Coronary artery (tissue), 2 donors: ENCODE measurements at regions not wholly inside any gene's neighbourhood (a gene's known extent, or its start where the extent isn't known, plus 50 kb on each side); places are given as distances from the start of the nearest gene placed in this dataset.

Source experiments
- DNase-seq: peaks from one replicate; pipeline ENCODE4 v3.0.0-alpha.2; 2017; ENCODE audit warnings: low spot score
- H3K27ac ChIP-seq, 2 donors: fragments of 200-600 bp; sonication (generic); one replicate each; pipeline ENCODE4 v1.5.1; 2016 to 2019
- H3K4me3 ChIP-seq: fragments of 200-600 bp; sonication (generic); 2 replicates; pipeline ENCODE4 v1.5.1; 2016; ENCODE audit warnings: mild to moderate bottlenecking, moderate library complexity
- CTCF ChIP-seq: fragments of 200-600 bp; sonication (generic); IDR thresholded peaks from one replicate; pipeline ENCODE4 v1.5.1; 2019; ENCODE audit warnings: antibody characterized with exemption

- no peak overlapping the region for H3K27ac ChIP-seq
- H3K4me3 ChIP-seq, result no peak overlapping the region
- no peak for TF ChIP-seq CTCF
- no peak for DNase-seq
Measured at GRCh38 chr4:159900562-159900961, 797.7 kb downstream of the RAPGEF2 start.

- DNase-seq, result no peak
- H3K27ac ChIP-seq, result no peak overlapping the region
- no peak for TF ChIP-seq CTCF
- no peak overlapping the region for H3K4me3 ChIP-seq
Measured at GRCh38 chr4:159902648-159903047, 799.8 kb downstream of the RAPGEF2 start.

GRCh38 chr4:159904906-159905305 lies 802.0 kb downstream of the RAPGEF2 start:
- DNase-seq, result no peak
- TF ChIP-seq CTCF, result no peak
- H3K27ac ChIP-seq, result no peak overlapping the region
- no peak overlapping the region for H3K4me3 ChIP-seq

- no peak for TF ChIP-seq CTCF
- no peak overlapping the region for H3K4me3 ChIP-seq
- no peak overlapping the region for H3K27ac ChIP-seq
- DNase-seq, result no peak
Measured at GRCh38 chr4:159906051-159906450, 803.2 kb downstream of the RAPGEF2 start.

GRCh38 chr4:159906517-159906916 lies 803.6 kb downstream of the RAPGEF2 start:
- no peak overlapping the region for H3K27ac ChIP-seq
- no peak for TF ChIP-seq CTCF
- no peak overlapping the region for H3K4me3 ChIP-seq
- no peak for DNase-seq

- no peak for TF ChIP-seq CTCF
- H3K4me3 ChIP-seq, result no peak overlapping the region
- no peak overlapping the region for H3K27ac ChIP-seq
- no peak for DNase-seq
Measured at GRCh38 chr4:159910721-159911120, 807.8 kb downstream of the RAPGEF2 start.

- no peak for DNase-seq
- Histone ChIP-seq H3K27ac (no peak overlapping the region), H3K4me3 (no peak overlapping the region)
- TF ChIP-seq CTCF, result no peak
Measured at GRCh38 chr4:159922119-159922518, 819.2 kb downstream of the RAPGEF2 start.
